Suprapubic skin (tissue), 4 donors: ENCODE measurements at regions not wholly inside any gene's neighbourhood (a gene's known extent, or its start where the extent isn't known, plus 50 kb on each side); places are given as distances from the start of the nearest gene placed in this dataset.

Source experiments
- DNase-seq, 2 donors: peaks; one replicate each; pipeline ENCODE4 v3.0.0-alpha.2; 2019; ENCODE audit warnings: low spot score in 2 of 2
- H3K27ac ChIP-seq: fragments of 200-600 bp; sonication (generic); one replicate; pipeline ENCODE4 v1.5.1; 2019
- H3K27me3 ChIP-seq: fragments of 200-600 bp; sonication (generic); one replicate; pipeline ENCODE4 v1.5.1; 2019
- H3K36me3 ChIP-seq: fragments of 200-600 bp; sonication (generic); one replicate; pipeline ENCODE4 v1.5.1; 2019
- H3K4me1 ChIP-seq: fragments of 200-600 bp; sonication (generic); one replicate; pipeline ENCODE4 v1.5.1; 2019
- H3K4me3 ChIP-seq: fragments of 200-600 bp; sonication (generic); one replicate; pipeline ENCODE4 v1.5.1; 2019; ENCODE audit warnings: mild to moderate bottlenecking
- H3K9me3 ChIP-seq: fragments of 200-600 bp; sonication (generic); one replicate; pipeline ENCODE4 v1.5.1; 2019
- CTCF ChIP-seq, 2 donors: fragments of 200-600 bp in 1 of 2; fragments of 450-650 bp in 1 of 2; sonication (generic) in 1 of 2; IDR thresholded peaks; one replicate each; pipeline ENCODE4 v1.5.1; 2016 to 2019; ENCODE audit warnings: antibody characterized with exemption in 2 of 2, mild to moderate bottlenecking in 1 of 2, moderate library complexity in 1 of 2
- EP300 ChIP-seq: sonication (generic); formaldehyde crosslinking; IDR thresholded peaks from one replicate; pipeline ENCODE4 v1.6.1; 2017; ENCODE audit warnings: antibody characterized with exemption
- POLR2A ChIP-seq, 2 donors: fragments of 450-650 bp; IDR thresholded peaks; one replicate each; pipeline ENCODE4 v1.6.1; 2017; ENCODE audit warnings: antibody characterized with exemption in 2 of 2, mild to moderate bottlenecking in 2 of 2, moderate library complexity in 2 of 2
- POLR2AphosphoS5 ChIP-seq, 3 donors: sonication (generic); formaldehyde crosslinking; IDR thresholded peaks; one replicate each; pipeline ENCODE4 v1.6.1; 2017; ENCODE audit warnings: antibody characterized with exemption in 3 of 3
- WGBS: methylation state at CpG from one replicate; pipeline ENCODE4 v1.1.5; 2018; 5-methylcytosine and 5-hydroxymethylcytosine counted together

DNA sequence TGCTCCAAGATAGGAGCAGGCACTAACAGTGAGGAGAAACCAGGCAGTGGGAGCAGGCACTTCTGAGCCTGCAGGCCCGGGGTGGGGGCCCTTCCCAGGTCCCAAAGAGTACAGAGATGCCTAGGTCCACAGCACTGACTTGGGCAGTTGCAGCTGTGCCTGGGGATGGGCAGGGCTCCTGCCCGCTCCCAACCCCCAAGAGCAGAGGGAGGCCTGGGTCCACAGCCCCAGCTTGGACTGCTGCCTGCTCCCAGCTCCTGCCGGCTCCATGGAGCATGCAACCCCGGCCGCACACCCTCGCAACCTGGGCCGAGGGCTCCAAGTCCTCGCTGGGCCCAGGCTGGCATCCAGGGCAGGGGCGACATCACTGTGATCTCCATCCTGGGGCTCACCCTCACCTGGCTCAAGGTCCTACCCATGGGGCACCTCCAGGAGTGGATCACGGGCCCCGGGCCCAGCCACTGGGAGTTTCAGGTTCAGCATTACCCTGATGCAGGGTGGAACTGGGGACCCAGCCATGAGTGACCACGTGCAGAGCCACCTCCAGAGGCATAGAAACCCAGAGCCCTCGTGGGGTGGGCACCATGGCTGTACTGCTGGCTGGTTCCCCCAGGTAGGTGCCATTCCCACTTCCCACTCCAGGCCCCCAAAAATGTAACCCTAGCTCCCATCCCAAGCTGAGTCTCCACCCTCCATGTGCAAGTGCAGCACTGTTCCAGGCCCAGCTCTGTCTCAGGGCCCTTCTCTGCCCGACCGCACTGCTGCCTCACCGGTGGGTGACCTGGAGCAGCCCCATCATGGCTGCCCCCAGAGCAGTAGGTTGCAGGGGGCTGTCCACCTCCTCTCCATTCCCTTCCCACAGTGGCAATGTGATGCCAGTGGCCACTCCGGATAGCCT is 325.6 kb downstream of the NR4A2 start:
- DNase-seq = peak in 1 of 2 donors; percentile 59
- H3K27me3 ChIP-seq = no peaks in the 10 kb centered on the region
- H3K4me1 ChIP-seq = no peaks in the 10 kb centered on the region
- no peak overlapping the region for H3K4me3 ChIP-seq
- H3K27ac ChIP-seq = no peak overlapping the region
- H3K9me3 ChIP-seq = peaks cover 7% of the 10 kb centered on the region
- no peak for TF ChIP-seq EP300
- WGBS = 75% methylated on average over 8 of the region's 17 CpGs
- no peaks in the 10 kb centered on the region for H3K36me3 ChIP-seq

DNA sequence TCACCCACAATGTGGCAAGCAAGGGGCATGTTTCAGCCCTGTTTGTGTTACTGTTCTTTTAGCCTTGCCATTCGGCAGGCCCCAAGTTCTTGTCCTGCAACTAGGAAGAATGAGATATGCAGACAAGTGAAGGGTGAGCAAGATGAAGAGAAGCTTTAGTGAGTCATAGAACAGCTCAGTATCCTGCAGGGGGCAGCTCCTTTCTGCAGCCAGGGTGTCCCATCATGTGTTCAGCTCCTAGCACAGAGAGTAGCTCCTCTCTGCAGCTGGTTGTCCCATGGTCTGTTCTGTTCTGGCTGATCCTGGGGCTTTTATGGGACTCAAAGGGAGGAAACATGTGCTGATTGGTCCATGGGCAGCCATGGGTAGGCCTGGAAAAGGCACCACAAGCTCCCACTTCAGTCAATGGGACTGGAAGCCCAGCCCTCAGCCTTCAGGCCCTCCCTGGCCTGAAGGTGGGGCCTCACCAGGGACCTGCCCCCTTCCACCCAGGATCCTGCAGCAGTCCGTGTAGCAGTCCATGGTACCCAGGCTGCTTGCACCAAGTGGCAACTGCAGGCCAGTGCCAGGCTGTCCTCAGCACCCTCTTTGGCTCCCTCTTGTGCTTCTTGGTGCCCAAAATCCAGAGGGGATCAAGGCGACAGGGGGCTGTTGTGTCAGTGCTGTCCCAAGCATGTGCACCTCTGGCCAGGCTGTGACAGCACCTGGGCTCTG is 326.4 kb downstream of the NR4A2 start:
- H3K27me3 ChIP-seq = no peaks in the 10 kb centered on the region
- no peak for TF ChIP-seq EP300
- TF ChIP-seq CTCF (IDR thresholded peaks at IDR 0.05) = no peak
- TF ChIP-seq POLR2A (IDR thresholded peaks at IDR 0.05) = no peak
- no peak for TF ChIP-seq POLR2AphosphoS5 (IDR thresholded peaks at IDR 0.05)
- no peaks in the 10 kb centered on the region for H3K36me3 ChIP-seq
- no peak for DNase-seq
- 100% methylated on average over 2 of the region's 3 CpGs for WGBS
- H3K9me3 ChIP-seq = peaks cover 4% of the 10 kb centered on the region
- no peaks in the 10 kb centered on the region for H3K4me1 ChIP-seq
- H3K27ac ChIP-seq = no peak overlapping the region
- no peak overlapping the region for H3K4me3 ChIP-seq

DNA sequence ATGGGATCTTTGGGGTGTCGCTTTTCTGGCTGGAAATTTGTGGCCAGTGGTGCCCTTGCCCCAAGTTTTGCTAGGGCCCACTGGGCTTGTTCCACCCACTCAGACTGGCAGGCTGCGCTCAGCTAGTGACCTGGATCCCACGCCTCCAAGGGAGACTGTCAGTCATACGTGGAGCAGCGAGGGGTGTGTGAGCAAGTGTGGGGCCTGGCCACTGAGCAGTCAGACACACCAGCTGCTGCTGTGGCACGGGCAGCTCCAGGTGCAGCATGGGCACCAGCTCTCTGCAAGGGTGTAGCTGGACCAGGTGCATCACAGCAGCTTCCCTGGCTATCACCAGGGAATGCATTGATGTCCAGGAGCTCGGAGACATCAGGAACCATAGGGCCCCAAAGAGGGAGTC is 327.0 kb downstream of the NR4A2 start:
- H3K36me3 ChIP-seq = no peaks in the 10 kb centered on the region
- no peak for DNase-seq
- H3K4me1 ChIP-seq = no peaks in the 10 kb centered on the region
- H3K9me3 ChIP-seq = no peaks in the 10 kb centered on the region
- no peak overlapping the region for H3K27ac ChIP-seq
- H3K4me3 ChIP-seq = no peak overlapping the region
- TF ChIP-seq POLR2AphosphoS5 (IDR thresholded peaks at IDR 0.05) = no peak
- no peaks in the 10 kb centered on the region for H3K27me3 ChIP-seq
- WGBS = 92% methylated on average over 4 of the region's 7 CpGs

GRCh38 chr2:156004459-156004858 is 328.1 kb downstream of the NR4A2 start:
- H3K27me3 ChIP-seq = no peaks in the 10 kb centered on the region
- no peak overlapping the region for H3K4me3 ChIP-seq
- DNase-seq = no peak
- no peaks in the 10 kb centered on the region for H3K9me3 ChIP-seq
- no peak overlapping the region for H3K27ac ChIP-seq
- TF ChIP-seq POLR2AphosphoS5 (IDR thresholded peaks at IDR 0.05) (no peak), EP300 (no peak), POLR2A (IDR thresholded peaks at IDR 0.05) (no peak), CTCF (IDR thresholded peaks at IDR 0.05) (no peak)
- no peaks in the 10 kb centered on the region for H3K4me1 ChIP-seq
- no peaks in the 10 kb centered on the region for H3K36me3 ChIP-seq
- 81% methylated on average over 5 of the region's 5 CpGs for WGBS

DNA sequence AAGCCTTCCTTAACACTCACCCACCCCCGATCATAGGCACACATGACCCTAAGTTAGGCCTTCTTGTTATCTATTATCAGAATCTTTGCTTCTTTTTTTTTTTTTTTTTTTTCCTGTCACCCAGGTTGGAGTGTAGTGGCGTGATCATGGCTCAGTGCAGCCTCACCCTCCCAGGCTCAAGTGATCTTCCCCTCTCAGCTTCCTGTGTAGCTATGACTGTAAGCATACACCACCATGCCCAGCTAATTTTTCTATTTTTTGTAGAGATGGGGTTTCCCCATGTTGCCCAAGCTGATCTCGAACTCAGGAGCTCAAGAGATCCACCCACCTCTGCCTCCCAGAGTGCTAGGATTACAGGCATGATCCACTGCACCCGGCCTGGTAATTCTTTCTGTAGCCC is 328.7 kb downstream of the NR4A2 start:
- Histone ChIP-seq H3K27ac (no peak overlapping the region), H3K4me1 (no peaks in the 10 kb centered on the region), H3K27me3 (no peaks in the 10 kb centered on the region), H3K9me3 (no peaks in the 10 kb centered on the region), H3K36me3 (no peaks in the 10 kb centered on the region), H3K4me3 (no peak overlapping the region)
- TF ChIP-seq POLR2AphosphoS5 (IDR thresholded peaks at IDR 0.05) (no peak), CTCF (IDR thresholded peaks at IDR 0.05) (no peak), POLR2A (IDR thresholded peaks at IDR 0.05) (no peak), EP300 (no peak)
- 77% methylated on average over 4 of the region's 4 CpGs for WGBS
- no peak for DNase-seq

DNA sequence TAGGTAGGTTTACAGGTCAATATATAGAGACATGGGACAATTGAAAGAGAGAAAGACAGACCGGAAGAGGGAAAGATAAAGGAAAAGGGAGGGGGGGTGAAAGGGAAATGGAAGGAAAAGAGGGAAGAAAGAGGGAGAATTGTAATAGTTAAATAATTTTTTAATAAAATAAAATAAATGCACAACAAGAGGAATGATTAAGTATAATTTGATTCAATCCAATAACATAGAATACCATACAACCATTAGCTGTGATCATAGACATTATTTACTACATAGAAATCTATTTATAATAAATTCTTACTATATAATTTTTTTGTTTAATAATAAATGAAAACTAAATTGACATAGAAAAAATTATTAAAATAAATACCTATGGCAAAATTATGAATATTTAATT is 330.7 kb downstream of the NR4A2 start:
- Histone ChIP-seq H3K36me3 (no peaks in the 10 kb centered on the region), H3K9me3 (no peaks in the 10 kb centered on the region), H3K4me3 (no peak overlapping the region), H3K4me1 (no peaks in the 10 kb centered on the region), H3K27ac (no peak overlapping the region), H3K27me3 (no peaks in the 10 kb centered on the region)
- WGBS = 92% methylated on average over 1 of the region's 1 CpG
- DNase-seq = no peak
- no peak for TF ChIP-seq POLR2AphosphoS5 (IDR thresholded peaks at IDR 0.05)
- no peak for TF ChIP-seq POLR2A (IDR thresholded peaks at IDR 0.05)
- TF ChIP-seq EP300 = no peak
- no peak for TF ChIP-seq CTCF (IDR thresholded peaks at IDR 0.05)
